ENCODE measurements at regions not wholly inside any gene's neighbourhood (a gene's known extent, or its start where the extent isn't known, plus 50 kb on each side); places are given as distances from the start of the nearest gene placed in this dataset.
"Not testable (repeated sequence)": the region's sequence is repeated elsewhere in the genome, so short reads cannot be mapped to it uniquely, and the experiment has no call there.

- DNase-seq: no peak
Measured at GRCh38 chr7:53087274-53087673, 51.8 kb downstream of the POM121L12 start.

- no peak for DNase-seq
Measured at GRCh38 chr7:53094191-53094590, 58.8 kb downstream of the POM121L12 start.

GRCh38 chr7:53094827-53095226, 59.4 kb downstream of the POM121L12 start:
- DNase-seq: no peak

- no peak for DNase-seq
Measured at GRCh38 chr7:53095731-53096501, 60.5 kb downstream of the POM121L12 start.

DNA sequence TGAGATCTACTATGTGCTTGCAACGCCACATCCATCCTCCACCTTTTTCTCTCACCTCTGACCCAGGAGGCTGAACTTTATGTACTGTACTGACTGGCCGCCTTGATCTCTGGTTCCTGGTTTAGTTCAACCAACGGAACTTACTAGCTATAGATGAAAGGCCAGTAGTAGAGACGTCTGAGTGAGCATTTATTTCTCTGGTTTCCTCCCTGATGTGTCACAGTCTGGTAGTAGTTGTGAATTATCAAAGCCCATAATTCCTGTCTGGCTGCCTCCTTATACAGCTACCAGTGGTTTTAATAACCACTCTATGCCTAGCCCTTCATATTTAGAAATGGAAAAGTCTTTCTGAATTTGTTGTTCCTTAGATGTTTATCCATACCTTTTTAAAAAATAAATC, 64.7 kb downstream of the POM121L12 start:
- DNase-seq: no peak

DNA sequence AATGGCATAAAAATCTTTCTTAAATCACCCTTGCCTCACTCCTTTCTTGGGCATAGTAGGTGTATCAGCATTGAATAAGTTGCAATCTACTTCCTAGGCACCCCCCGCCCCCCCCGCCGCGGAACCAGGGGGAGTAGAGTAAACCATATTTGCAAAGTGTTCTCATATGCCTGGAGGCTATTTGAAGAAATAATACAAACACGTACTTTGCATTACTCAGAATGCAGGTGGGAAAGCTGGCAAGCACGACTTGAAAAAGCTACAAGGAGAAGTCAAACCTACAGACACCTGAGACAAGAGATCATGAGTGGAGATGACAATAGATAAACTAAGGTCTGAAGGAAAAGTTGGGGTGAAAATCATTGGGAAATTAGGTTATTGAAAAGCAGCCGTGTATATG, 65.6 kb downstream of the POM121L12 start:
- no peak for DNase-seq

DNA sequence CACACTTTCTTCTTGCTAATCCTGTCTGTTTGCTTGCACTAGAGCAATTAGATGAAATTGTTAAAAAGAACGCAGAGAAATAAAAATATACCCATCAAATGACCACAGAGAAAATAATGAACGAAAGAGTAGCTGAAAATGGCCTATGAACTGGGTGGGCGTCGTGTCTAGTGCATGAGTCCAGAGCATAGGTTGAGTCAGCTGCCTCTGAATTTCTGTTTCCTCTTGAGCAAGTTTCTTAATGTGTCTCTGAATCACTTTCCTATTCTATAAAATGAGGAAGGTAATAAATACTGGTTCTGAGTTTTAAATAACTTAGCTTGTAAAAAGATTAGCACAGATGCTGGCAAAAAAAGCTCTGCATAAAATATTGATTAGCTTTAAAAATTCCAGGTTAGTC, 75.0 kb downstream of the POM121L12 start:
- no peak for DNase-seq

- DNase-seq: no peak
Measured at GRCh38 chr7:53111031-53111430, 75.6 kb downstream of the POM121L12 start.

- DNase-seq: no peak
Measured at GRCh38 chr7:53113424-53113823, 78.0 kb downstream of the POM121L12 start.

DNA sequence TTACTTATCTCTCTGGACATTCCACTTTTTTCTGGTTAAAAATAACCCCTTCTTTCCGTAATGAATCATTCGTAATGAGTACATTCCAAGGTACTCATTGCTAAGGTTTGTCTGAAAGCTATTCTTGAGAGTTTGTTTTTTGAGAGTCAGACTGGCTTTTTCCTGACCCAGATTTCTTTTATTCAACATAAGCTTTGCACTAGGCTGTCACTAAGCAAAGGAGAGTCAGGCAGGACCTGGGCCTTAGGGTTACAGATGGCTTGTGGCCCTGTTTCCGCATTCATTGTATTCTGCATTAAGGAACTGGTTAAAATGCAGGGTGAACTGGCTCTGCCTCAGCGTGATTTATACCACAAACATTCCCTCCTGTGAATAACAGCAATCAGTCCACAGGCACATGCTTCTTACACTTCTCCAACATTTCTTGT, 84.1 kb downstream of the POM121L12 start:
- DNase-seq: no peak

DNA sequence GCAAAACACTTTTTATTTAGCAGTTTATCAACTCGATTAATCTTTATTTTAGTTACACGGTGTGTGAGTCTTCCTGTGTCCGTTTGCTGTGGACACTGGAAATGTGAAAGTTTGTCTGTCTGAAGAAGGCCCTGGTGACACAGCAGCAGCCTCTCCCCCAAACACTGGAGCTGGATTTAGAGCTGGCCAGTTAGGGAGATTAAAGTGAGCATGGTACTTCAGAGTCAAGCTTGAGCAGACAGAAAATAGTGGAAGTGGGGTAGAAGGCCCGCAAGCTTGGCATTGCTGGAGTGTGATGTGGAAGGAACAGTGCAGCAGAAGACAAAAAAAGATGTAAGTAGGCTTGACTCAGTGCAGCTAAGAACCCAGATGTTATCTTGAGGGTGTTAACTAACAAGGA, 85.9 kb downstream of the POM121L12 start:
- no peak for DNase-seq

DNA sequence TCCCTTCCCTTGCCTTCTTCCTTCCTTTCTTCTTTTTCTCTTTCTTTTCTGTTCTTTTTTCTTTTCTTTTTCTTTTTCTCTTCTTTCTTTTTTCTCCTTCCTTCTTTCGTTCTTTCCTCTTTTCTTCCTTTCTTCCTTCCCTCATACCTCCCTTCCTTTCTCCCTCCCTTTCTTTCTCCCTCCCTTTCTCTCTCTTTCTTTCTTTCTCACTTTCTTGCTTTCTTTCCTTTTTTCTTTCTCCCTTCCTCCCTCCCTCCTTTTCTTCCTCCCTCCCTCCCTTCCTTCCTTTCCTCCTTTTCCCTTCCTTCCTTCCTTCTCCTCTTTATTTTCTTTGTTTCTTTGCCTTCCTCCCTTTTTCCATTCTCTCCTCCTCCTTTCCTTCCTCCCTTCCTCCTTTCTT, 96.3 kb downstream of the POM121L12 start:
- no peak for DNase-seq

GRCh38 chr7:53151496-53151895, 116.1 kb downstream of the POM121L12 start:
- no peak for DNase-seq

- not testable (repeated sequence) for DNase-seq
Measured at GRCh38 chr7:53187184-53187583, 151.8 kb downstream of the POM121L12 start.

DNA sequence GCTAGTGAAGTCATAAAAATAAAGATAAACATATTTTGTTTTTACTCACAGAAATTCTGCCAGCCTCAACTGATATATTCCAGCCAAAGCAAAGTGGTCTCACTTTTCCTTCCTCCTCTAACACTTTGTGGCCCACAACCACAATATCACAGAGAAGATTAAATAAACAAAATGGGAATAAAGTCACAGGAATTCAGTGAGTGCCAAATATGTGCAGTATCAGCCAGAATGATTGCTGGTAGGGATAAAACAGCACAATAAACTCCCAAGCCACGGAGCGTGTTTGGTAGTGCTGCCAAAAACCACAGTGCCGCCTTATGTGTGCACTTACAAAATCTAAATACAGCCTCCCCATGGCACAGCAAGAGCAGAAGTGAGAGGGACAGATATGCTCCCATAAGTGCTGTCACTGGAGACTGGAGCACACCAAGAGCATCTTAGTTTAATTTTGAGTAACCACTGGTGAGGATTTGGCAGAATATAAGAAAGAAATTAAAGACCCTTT, 155.8 kb downstream of the POM121L12 start:
- no peak for DNase-seq

- no peak for DNase-seq
Measured at GRCh38 chr7:53191836-53192443, 156.5 kb downstream of the POM121L12 start.

- DNase-seq: no peak
Measured at GRCh38 chr7:53205006-53205405, 169.6 kb downstream of the POM121L12 start.

GRCh38 chr7:53209129-53209528, 173.7 kb downstream of the POM121L12 start:
- no peak for DNase-seq

GRCh38 chr7:53214463-53214862, 179.0 kb downstream of the POM121L12 start:
- no peak for DNase-seq

DNA sequence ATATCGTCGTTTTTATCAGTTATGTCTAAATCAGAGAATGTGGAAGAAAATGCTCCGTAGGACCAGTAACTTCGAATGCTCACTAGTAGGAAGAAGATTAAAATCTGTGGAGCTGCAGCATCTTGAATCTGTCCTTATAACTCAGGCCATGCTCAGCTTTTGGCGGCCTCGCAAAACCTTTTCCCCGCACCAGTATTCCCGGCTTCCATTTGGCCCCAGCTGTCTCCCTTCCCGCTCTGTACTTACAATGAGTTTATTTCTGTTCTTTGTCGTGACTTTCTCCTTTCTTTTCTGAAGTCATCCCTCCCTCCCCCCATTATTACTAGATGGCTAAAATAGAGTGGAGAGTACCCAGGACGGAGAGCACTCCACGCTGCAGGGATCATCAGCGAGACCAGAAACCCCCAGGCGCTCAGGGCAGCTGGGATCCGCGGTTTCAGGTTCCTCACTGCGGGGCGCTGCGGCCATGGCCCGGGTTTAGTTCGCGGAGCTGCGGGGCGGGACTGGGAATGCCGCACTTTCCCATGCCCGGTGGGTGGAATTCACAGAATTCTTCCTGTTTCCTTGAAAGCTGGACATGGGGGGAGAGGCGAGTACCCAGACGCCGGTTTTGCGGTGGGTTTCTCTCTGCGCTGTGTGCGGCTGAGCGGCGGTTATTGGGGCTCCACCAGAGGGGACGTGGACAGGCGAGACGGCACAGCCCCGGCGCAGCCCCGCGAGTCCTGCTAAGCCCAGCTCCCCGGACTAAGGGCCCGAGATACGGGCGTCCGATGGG, 183.5 kb downstream of the POM121L12 start:
- no peak for DNase-seq

DNA sequence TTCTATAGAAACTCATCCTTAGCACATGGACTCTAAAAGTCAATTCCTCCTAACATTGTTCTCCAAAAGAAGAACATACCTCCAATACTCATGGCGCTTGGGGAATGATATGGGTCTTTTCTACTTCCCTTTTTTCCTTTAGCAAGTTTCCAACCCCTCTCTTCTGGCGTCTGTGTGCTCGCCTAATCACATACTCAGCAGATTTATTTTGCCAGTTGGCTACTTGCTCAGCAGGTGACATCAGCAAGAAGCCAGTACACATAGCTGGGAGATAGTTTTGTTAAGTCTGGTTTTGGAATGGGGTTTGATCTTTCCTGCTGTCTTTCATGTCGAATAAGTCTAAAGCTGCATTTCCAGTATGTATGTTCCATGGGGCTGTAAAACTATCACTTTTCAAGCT, 193.8 kb downstream of the POM121L12 start:
- no peak for DNase-seq

GRCh38 chr7:53237344-53237913, 202.0 kb downstream of the POM121L12 start:
- no peak for DNase-seq

GRCh38 chr7:53238021-53238605, 202.7 kb downstream of the POM121L12 start:
- no peak for DNase-seq

All from DMS79 (cell line).